Posterior cingulate gyrus (tissue), 11 donors: ENCODE measurements at regions not wholly inside any gene's neighbourhood (a gene's known extent, or its start where the extent isn't known, plus 50 kb on each side); places are given as distances from the start of the nearest gene placed in this dataset.
A peak's percentile ranks its signal among the peaks of the same experiment; 100 is the strongest.
"Not testable (repeated sequence)": the region's sequence is repeated elsewhere in the genome, so short reads cannot be mapped to it uniquely, and the experiment has no call there.

Source experiments
- DNase-seq, 10 donors: peaks; one replicate each; pipeline versions ENCODE4 v3.0.0 to v3.0.0-alpha.2; 2020 to 2021; ENCODE audit warnings: mixed read lengths in 3 of 10
- intact Hi-C: fragments of 100-400 bp; cut with DNase I; formaldehyde crosslinking; loops from one replicate; pipeline ENCODE4 v1.15.1; 2023

DNA sequence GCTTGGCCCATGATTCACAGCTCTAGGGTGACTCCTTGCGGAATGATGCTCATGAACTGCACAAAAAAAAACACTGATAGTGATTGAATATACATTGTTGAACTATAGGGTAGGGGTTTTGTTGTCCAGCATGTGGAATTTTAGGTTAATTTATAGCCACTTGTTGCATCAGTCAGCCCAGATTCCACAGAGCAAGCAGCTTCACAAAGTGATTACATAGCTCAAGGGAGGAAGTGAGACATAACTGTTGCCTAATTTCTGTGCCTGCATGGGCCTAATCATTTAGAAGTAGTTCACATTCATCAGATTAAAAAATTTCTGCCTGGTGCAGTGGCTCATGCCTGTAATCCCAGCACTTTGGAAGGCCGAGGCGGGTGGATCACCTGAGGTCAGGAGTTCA, 142.2 kb upstream of the ZNF722 start:
- intact Hi-C loops, DNase-seq: not testable (repeated sequence)

DNA sequence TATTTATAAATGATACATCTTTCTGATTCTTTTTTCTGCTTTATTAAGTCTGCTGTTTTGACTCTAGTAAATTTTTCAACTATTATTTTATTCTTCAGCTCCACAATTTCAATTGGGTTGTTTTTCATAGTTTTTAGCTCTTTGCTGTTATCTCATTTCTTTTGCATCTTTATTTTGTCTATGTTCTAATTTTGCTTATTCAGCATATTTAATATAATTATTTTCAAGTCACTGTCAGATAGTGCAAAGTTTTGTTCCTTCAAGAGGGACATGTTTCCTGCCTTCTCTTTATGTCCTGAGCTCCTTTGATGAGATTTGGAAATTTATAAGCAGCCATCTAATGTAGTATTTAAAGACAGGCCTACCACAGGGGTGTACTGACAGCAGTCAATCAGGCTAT, 131.5 kb upstream of the ZNF722 start:
- intact Hi-C loops = no loop called here
- no peak for DNase-seq

DNA sequence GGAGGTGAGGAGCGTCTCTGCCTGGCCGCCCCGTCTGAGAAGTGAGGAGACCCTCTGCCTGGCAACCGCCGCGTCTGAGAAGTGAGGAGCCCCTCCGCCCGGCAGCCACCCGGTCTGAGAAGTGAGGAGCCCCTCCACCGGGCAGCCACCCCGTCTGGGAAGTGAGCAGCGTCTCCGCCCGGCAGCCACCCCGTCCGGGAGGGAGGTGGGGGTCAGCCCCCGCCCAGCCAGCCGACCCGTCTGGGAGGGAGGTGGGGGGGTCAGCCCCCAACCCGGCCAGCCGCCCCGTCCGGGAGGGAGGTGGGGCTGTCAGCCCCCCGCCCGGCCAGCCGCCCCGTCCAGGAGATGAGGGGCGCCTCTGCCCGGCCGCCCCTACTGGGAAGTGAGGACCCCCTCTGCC, 124.4 kb upstream of the ZNF722 start:
- peak in 2 of 10 donors; percentile 75 to 79 for DNase-seq
- intact Hi-C loops = not testable (repeated sequence)

DNA sequence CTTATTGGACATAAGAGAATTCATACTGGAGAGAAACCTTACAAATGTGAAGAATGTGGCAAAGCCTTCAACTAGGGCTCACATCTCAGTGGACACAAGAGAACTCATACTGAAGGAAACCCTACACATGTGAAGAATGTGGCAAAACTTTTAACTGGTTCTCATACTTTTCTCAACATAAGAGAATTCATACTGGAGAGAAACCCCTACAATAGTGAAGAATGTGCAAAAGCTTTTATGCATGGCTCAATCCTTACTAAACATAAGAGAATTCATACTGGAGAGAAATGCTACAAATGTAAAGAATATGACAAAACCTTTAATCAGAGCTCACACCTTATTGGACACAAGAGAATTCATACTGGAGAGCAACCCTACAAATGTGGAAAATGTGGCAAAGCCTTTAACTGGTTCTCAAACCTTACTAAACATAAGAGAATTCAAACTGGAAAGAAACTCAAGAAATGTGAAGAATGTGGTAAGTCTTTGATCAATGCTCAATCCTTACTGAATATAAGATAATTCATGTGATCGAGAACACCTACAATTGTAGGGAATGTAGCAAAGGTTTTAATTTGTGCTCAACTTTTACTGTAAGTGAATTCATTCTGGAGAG, 121.8 kb upstream of the ZNF722 start:
- intact Hi-C loops = no loop called here
- no peak for DNase-seq

DNA sequence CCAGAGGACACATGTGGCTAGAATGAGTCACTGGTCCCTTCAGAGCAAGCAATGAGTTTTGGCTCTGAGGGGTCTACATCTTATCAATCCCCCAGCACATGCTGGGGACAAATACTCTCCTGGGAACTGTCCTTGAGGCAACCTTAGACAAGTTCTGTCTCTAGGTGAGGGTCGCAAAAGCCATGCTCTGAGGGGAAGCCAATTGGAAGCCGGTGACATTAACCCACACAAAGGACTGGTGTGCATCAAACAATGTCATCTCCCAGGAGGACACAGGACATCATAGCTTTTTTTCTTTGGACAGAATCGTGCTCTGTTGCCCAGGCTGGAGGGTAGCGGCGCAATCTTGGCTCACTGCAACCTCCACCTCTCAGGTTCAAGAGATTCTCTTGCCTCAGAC, 111.6 kb upstream of the ZNF722 start:
- intact Hi-C loops = no loop called here

DNA sequence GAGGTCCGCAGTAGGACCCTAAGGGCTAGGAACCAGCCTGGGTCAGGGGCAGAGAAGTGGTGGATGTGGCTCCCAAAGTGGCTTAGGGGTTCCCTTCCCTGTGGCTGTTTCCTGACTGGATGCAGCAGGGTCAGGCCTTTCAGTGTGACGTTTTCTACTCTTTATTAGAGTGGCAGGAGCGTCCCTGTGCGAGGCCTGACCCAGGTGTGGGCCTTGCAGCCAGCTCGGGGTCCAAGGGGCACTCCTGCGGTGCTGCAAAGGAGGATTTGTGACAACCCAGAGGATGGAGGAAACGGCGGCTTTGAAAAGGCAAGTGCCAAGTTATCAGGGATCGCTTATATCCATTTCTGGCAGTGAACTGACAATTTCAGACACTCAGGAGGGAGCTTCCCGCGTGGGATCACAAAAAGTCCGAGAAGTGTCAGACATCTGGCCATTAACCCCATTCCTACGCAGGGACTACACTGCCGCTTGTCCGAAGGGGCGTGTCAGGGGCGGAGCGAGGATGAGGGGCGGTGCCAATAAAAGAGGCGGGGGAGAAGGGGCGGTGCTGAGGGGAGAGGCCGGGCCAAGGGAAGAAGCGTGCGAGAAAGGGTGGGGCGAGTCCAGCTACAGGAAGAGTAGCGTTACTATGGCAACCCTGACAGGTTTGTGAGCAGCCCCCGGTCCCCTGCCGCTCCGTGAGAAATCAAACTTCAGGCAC, 98.8 kb upstream of the ZNF722 start:
- intact Hi-C loops = no loop called here
- peak; percentile 54 to 98 (median 82) for DNase-seq

More for the DNA sequence above, 111.6 kb upstream of the ZNF722 start:
- no peak for DNase-seq

DNA sequence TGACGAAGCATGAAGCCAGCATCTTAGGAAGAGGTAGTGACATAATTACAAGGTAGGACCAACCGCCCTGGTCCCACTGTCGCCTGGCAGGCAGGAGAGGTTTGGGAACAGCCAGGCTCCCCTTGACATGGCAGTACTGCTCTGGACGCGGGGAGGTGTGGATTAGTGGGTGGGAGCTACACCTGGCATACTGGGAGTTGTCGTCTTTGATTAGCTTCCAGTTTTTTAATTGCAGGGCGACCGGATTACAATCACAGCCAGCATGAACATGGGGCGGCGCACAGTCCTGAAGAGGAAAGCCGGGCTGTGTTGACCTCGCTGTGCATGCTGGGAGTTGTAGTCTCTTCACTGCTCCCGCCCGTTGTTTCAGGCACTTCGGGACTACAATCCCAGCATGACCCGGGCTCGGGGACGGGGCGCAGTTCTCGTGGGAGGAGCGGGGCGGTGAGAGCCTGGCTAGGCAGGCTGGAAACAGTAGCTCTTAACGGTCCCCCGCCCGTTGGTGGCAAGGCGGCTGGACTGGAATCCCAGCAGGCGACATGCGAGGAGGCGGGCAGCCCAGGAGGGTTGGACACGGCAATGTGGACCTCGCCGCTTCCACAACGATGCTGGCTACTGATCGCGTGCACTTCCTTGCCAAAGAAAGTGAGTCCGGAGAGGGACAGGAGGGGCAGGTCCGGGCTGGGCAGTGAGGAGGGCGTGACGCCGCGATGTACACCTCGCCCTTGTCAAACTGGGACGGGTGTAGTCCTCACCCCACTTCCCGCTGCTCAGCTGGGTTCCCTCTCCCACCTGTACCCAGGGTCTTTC, 98.0 kb upstream of the ZNF722 start:
- intact Hi-C loops = no loop called here
- DNase-seq = peak; percentile 72 to 100 (median 94)

DNA sequence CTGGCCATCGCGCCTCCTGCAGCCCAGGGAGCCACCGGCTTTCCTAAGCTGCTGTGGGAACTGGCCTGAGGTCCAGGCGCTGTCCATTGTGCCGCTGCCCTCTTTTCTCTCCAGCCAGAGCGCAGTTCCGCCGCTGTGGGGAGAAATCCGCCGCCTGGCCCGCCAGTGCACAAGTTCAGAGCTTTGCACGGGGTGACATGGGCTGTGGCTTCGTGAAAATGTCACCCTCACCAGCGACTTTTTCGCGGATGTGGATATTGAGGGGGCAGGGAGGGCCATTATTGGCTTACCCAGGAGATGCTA, 97.5 kb upstream of the ZNF722 start:
- DNase-seq = peak in 3 of 10 donors; percentile 13 to 85 (median 77)
- intact Hi-C loops = not testable (repeated sequence)

DNA sequence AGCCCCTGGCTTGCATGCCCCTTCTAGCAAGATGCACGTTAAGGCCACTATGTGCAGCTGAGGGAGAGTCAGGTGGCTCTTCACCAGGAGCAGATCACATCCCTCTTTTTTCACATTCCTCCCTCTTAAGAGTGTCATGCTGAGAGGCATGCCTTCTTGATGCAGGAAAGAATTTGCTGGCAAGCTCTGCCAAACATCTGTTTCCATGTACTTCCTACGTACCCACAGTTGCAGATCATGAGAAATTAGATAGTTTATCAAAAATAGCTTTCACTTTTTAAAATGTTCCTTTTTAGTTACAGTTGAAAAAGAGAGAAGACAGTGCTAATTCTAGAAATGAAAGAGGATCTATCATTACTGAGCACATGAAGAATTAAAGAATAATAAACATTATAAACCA, 79.7 kb upstream of the ZNF722 start:
- DNase-seq = no peak

DNA sequence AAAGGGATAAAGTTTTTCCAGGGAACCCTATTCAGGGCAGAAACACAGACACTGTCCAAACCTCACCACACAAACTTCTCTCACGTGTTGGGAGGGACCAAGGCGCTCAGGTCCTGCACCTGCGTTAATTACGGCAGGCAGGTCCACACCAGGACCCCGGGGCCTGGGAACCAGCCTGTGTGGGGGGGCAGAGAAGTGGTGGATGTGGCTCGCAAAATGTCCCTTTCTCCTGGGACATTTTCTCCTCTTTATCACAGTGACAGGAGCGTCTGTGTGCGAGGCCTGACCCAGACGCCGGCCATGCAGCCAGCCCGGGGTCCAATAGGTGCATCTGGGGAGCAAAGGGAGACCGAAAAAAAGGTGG, 73.4 kb upstream of the ZNF722 start:
- intact Hi-C loops = no loop called here

More for the DNA sequence above, 79.7 kb upstream of the ZNF722 start:
- intact Hi-C loops = no loop called here

DNA sequence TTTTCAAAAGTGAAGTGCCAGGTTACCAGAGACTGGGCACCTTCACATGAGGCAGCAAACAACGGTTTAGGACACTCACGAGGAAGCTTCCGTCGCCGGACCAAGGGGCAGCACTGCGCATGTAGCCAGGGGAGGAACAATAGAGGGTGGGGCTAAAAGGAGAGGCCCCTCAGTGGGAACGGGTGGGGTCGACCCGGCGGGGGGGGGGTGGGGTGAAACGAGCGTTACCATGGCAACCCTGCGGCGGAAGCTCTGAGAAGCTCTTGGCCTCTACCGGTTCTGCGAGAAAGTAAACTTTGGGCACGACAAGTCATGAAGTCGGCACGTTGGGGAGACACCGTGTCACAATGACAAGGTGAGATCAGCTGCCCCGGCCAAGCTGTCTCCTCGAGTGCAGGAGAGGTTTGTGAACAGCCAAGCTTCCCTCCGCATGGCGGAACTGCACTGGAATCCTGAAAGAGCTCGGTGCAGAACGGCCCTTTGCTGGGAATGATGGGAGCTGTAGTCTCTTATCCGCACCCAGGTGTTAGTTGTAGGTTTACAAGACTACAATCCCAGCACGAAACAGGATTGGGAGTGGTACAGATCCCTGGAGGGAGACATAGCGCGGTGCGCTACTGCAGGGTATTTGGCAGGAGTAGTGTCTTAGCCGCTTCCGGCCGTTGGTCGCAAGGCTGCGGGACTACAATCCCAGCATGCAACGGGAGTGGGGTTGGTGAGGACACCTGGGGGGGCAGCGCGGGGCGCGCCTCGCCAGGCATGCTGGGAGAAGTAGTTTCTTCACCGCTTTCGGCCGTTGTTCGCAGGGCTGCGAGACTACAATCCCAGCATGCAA, 72.8 kb upstream of the ZNF722 start:
- intact Hi-C loops = no loop called here
- peak; percentile 67 to 100 (median 91) for DNase-seq

More for the DNA sequence above, 73.4 kb upstream of the ZNF722 start:
- peak in 1 of 10 donors; percentile 74 for DNase-seq

DNA sequence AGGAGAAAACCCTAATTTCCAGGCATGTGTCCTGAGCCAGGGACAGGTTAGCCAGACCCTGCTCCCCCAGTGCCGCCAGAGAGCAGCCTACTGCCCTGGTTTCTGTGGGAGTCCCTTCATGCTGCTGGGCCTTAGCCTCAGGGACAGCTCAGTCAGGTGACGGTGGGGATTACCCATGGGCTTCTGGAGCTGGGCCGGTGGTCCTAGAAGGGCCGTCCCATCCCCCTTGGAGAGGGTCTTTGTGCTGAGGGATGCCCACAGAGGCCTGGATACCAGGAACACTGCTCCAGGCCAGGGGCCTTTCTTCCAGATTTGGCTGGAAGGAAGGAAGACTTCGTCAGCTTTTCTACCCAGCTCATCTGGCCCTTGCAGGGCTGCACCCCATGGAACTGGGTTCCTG, 71.4 kb upstream of the ZNF722 start:
- no peak for DNase-seq
- intact Hi-C loops = no loop called here

DNA sequence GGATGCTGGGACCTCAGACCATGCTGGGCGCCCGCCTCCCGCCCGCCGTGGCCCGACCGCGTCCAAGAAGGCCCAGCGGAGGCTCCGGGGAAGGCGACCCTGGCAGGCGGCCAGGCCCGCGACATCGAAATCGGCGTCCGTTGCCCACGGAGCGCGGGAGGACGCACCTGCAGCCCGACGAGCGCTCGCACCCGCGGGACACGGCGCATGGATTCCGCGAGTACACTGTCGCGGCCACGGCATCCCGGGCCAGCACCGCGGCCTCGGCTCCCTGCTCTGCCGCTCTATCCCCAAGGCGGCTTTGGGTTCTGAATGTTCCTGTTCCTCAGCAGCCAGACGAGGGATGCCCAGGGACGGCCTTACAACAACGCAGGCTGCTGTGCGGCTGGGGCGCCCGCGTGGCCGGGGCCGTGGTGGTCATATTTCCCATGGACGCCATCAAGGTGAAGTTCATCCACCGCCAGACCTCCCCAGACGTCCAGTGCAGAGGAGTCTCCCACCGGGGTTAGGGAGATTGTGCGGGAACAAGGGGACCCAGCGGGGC, 67.5 kb upstream of the ZNF722 start:
- intact Hi-C loops = no loop called here
- DNase-seq = peak in 1 of 10 donors; percentile 58

DNA sequence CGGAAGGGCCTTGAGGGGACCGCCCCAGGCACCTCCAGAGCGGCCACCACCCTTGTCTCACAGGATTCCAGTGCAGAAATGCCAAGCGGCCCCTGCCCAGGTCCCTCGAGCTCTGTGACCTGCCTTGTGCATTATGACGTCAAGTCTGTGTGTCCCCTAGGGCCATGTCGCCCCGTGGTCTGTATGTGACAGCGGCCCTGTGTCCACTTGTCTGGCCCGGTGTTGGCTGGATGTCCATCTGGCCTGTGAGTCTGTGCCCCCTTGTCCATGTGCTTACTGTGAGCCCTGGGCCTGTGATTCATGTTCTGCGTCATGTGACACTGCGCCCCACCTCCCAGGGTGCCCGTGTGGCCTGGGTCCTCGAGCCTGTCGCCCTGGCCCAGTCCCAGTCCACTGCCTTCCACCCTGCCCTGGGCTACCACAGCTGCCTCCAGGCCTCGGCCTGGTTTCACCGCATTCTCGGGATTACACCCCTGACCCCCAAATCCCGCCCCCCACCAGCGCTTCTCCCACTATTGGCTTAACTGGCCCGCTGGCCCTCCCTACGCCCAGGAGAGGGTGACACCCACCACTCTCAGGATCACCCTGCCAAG, 66.6 kb upstream of the ZNF722 start:
- peak in 1 of 10 donors; percentile 61 for DNase-seq
- intact Hi-C loops = no loop called here
